ENCODE measurements at regions not wholly inside any gene's neighbourhood (a gene's known extent, or its start where the extent isn't known, plus 50 kb on each side); places are given as distances from the start of the nearest gene placed in this dataset.

GRCh38 chr3:178003756-178004155 is 532.5 kb upstream of the KCNMB2 start:
- no peak for DNase-seq (ENCODE audit: low read depth in 2 of 2, low spot score in 1 of 2)

GRCh38 chr3:178005961-178006360 is 530.3 kb upstream of the KCNMB2 start:
- no peak for DNase-seq (ENCODE audit: low read depth in 2 of 2, low spot score in 1 of 2)

GRCh38 chr3:178010306-178010705 is 525.9 kb upstream of the KCNMB2 start:
- DNase-seq (ENCODE audit: low read depth in 2 of 2, low spot score in 1 of 2) = no peak

DNA sequence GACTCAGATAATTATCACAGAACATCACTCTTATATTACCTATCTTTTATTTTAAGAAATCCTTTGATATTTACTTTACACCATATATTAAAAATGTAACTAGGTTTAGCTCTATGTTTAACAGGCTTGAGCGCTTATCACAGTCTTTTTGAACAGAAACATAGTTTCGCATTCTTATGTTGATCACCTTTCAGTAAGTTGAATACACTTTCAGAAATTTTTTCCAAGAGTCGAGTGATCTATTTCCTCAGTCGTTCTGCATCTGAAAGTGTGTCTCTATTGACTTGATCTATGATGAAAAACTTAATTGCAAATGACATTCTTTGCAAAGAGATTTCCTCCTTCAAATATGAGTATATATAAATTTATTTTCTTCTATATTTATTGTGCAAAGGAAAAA is 516.6 kb upstream of the KCNMB2 start:
- no peak for DNase-seq (ENCODE audit: low read depth in 2 of 2, low spot score in 1 of 2)

DNA sequence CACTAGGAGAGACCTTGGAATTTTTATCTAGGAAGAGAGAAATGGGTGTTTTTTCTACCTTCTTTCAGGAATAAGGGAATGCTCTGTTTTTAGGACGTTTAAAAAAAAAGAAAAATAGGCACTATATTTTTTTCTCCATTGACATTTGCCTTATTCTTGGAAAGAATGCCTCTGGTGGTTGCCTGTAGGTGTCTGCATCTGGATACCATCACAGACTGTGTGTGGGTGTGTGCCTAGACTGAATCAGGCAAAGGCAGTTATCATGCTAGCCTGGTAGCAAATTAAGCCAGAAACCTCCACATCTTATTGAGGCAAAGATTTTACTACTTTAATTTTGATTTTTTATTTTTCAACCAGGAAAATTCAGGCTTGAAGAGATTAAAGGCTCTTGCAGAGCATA is 513.6 kb upstream of the KCNMB2 start:
- no peak for DNase-seq (ENCODE audit: low read depth in 2 of 2, low spot score in 1 of 2)

GRCh38 chr3:178028933-178029332 is 507.3 kb upstream of the KCNMB2 start:
- DNase-seq (ENCODE audit: low read depth in 2 of 2, low spot score in 1 of 2) = no peak

DNA sequence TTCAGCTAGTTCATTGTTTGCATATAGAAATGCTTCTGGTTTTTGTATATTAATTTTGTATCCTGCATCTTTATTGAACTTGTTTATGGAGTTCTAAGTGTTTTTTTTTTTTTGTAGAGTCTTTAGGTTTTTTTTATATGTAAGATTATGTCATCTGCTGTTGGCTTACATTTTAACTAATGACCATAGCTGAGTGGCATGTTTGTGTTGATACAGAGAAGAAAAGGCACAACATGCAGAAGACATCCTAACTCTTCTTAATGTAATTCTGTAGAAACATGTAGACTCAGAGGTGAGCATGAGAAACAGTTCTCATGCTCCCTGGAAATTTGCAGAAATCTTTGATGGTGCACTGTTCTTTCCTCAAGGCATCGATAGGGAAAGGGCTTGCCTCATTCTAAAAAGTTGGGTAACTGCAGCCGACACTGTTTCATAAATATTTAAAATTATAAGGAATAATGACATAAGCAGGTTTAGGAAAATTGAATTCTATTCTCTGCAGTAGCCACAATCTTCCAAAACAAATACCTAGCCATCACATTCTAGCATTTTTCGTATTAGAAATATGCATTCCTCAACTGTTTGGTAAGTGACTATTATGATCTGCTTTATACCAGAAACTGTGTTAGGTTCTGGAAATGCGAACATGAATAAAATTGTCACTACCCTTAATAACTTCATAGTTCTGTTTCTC is 499.6 kb upstream of the KCNMB2 start:
- no peak for DNase-seq (ENCODE audit: low read depth in 2 of 2, low spot score in 1 of 2)

DNA sequence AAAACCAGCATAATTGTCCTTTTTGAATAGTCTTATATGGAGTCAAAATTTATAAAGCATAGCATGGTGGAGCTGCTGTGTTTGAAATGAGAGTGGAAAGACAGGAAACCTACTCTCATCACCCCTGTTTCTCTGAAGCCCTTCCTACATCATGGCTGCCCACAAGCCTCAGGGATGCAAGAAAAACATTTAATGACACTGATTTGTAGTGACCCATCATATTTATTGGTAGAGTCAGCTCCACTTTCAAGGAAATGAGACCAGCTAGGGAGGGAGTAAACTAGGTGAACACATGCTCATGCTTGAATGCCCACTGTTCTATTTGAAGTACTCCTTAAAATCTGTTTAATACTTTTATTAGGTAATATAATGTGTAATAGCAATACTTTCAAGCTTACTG is 494.3 kb upstream of the KCNMB2 start:
- no peak for DNase-seq (ENCODE audit: low read depth in 2 of 2, low spot score in 1 of 2)

DNA sequence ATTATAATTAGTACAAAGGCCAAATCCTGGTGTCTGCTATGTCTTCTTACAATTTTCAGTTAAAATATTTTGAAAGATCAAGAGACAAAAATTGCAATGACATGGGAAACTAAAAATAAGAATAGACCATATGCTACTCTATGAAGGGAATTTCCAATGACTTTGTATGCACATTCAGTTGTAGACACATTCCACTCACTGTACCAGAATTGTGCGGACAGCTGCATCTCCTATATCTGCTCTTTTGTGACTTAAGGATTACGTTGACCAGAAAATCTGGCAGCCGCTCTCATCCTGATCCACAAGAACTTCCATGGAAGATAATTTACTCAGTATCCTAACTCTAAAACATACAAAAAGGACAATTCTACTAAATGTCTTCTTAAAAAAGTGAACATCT is 493.9 kb upstream of the KCNMB2 start:
- DNase-seq (ENCODE audit: low read depth in 2 of 2, low spot score in 1 of 2) = no peak

GRCh38 chr3:178043084-178043483 is 493.2 kb upstream of the KCNMB2 start:
- no peak for DNase-seq (ENCODE audit: low read depth in 2 of 2, low spot score in 1 of 2)

GRCh38 chr3:178044320-178044719 is 491.9 kb upstream of the KCNMB2 start:
- DNase-seq (ENCODE audit: low read depth in 2 of 2, low spot score in 1 of 2) = no peak

GRCh38 chr3:178047496-178047895 is 488.7 kb upstream of the KCNMB2 start:
- no peak for DNase-seq (ENCODE audit: low read depth in 2 of 2, low spot score in 1 of 2)

DNA sequence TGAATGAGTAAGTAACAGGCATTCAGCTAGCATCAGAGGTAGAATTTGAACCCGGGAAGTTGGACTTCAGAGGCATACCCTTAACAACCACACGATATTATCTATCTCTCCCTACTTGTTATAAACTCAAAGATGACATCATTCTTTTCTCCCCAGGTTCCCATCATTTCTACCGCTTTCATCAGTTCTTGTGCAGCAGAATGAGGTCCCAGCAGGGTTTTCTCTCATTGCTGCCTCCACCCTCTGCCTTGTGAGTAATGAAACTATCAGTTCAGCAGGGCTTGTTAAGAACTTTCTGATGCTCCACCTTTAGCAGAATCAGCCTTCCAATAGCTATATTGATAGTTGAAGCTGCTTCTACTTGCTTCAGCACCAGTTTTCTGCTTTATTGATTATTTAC is 487.5 kb upstream of the KCNMB2 start:
- DNase-seq (ENCODE audit: low read depth in 2 of 2, low spot score in 1 of 2) = no peak

DNA sequence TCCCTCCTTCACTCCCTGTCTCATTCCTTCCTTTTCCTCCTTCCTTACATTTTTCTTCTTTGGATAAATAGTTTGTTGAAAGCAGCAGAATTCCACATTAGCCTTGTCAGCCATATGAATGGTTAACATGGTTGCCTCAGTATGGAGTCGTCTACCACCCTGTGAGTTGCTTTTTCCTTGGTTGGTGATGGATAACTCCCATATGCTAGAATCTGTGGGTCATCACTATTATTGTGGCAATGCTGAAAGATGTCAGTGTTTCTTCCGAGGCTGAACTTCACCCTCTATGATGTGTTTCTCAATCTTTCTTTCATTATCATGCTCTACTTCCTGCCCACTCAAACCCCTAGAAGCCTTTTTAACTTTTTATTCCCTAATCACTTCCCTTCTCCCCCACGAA is 481.8 kb upstream of the KCNMB2 start:
- no peak for DNase-seq (ENCODE audit: low read depth in 2 of 2, low spot score in 1 of 2)

- no peak for DNase-seq (ENCODE audit: low read depth in 2 of 2, low spot score in 1 of 2)
These were observed 480.3 kb upstream of the KCNMB2 start for GRCh38 chr3:178055939-178056338.

GRCh38 chr3:178056868-178057267 is 479.4 kb upstream of the KCNMB2 start:
- no peak for DNase-seq (ENCODE audit: low read depth in 2 of 2, low spot score in 1 of 2)

GRCh38 chr3:178058629-178059028 is 477.6 kb upstream of the KCNMB2 start:
- DNase-seq (ENCODE audit: low read depth in 2 of 2, low spot score in 1 of 2) = no peak

GRCh38 chr3:178059119-178059518 is 477.1 kb upstream of the KCNMB2 start:
- DNase-seq (ENCODE audit: low read depth in 2 of 2, low spot score in 1 of 2) = no peak

- no peak for DNase-seq (ENCODE audit: low read depth in 2 of 2, low spot score in 1 of 2)
These were observed 476.4 kb upstream of the KCNMB2 start for GRCh38 chr3:178059836-178060235.

GRCh38 chr3:178060407-178060806 is 475.8 kb upstream of the KCNMB2 start:
- DNase-seq (ENCODE audit: low read depth in 2 of 2, low spot score in 1 of 2) = no peak

DNA sequence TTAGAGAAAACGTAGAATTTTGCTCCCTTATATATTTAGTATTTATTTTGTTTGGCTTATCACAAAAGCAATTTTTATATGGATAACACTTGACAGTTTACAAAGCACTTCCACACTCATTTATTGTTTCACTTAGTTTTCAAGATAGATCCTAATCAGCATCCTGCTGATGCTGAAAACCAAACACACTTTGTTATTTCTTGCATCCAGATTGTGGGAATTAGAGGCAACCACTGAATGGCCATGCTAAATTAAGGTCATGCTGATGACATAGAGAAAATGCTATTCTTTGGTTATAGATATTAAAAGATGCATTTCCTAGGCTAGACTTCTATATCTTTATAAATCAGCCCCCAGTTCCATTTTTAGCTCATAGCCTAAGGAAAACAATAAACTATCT is 474.1 kb upstream of the KCNMB2 start:
- DNase-seq (ENCODE audit: low read depth in 2 of 2, low spot score in 1 of 2) = no peak

GRCh38 chr3:178063461-178063860 is 472.8 kb upstream of the KCNMB2 start:
- DNase-seq (ENCODE audit: low read depth in 2 of 2, low spot score in 1 of 2) = no peak

- DNase-seq (ENCODE audit: low read depth in 2 of 2, low spot score in 1 of 2) = no peak
These were observed 468.5 kb upstream of the KCNMB2 start for GRCh38 chr3:178067721-178068120.
